Stimulated activated CD4-positive, alpha-beta T cell treated with anti-CD3 and anti-CD28 coated beads, Interleukin-1b, Interleukin-23, amount 100 ng/mL, for 48 hours (primary cell): ENCODE measurements at regions not wholly inside any gene's neighbourhood (a gene's known extent, or its start where the extent isn't known, plus 50 kb on each side); places are given as distances from the start of the nearest gene placed in this dataset.

ENCODE experiments used
- DNase-seq: peaks from one replicate; pipeline ENCODE4 v3.0.0-alpha.2; 2020

DNA sequence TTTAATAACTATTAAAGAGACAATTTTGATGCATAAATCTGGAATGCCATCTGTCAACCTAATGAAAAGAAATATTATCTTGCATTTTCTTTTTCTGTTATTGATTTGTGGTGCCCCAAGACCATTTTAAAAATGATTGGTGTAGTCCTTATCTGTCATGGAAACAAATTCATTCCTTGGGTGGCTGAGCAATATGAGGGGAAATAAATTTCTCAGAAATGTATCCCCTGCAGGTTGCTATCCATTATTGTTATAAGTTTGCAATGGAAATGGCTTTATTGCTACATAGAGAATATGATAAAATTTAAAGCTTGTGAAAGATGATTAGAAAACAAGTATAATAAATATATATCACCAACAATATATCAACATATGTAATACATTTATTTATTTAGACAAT, 607.0 kb downstream of the DNAJB9 start:
- no peak for DNase-seq

DNA sequence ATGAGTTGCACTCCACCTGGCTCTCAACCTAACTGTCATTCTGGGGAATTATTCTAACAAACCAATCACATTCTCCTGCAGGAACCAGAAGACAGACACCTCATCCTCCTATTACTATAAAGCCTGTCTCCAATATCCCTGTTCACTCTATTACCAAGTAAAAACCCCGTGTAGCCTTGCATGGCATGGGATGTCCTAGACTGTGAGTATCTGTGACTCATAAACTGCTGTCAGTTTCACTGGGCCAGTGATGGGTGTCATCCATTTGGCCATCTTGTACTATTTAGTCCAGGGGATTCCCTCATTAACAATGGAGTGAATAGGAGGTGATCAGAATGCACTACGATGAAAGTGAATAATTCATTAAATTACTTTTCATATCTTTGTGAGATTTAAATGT, 608.7 kb downstream of the DNAJB9 start:
- no peak for DNase-seq

GRCh38 chr7:109179601-109180000, 609.9 kb downstream of the DNAJB9 start:
- no peak for DNase-seq

GRCh38 chr7:109190766-109191398, 621.2 kb downstream of the DNAJB9 start:
- no peak for DNase-seq

- DNase-seq = no peak
Measured at GRCh38 chr7:109206196-109206595, 636.5 kb downstream of the DNAJB9 start.

GRCh38 chr7:109213081-109213480, 643.4 kb downstream of the DNAJB9 start:
- DNase-seq = no peak

- no peak for DNase-seq
Measured at GRCh38 chr7:109215341-109215740, 645.7 kb downstream of the DNAJB9 start.

DNA sequence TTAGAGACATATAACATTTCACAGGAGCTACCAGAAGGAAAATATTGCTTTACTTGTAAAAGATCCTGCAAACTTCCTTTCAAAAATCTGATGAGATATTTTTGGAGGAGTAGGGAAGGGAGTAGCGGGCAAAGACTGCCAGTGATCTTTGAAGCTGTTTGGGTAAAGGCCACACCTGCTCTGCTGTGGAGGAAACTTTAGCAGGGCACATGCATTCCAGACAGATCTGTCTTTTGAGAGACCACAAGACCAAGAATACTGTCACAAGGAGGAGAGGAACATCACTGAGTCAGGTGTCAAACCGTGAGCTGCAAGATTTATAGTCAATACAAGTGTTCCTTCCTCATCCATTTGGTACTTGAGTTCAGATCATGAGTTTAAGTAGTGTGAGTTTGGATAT, 654.4 kb downstream of the DNAJB9 start:
- no peak for DNase-seq

- no peak for DNase-seq
Measured at GRCh38 chr7:109226699-109227098, 657.0 kb downstream of the DNAJB9 start.

GRCh38 chr7:109235316-109235715, 665.6 kb downstream of the DNAJB9 start:
- DNase-seq = no peak

DNA sequence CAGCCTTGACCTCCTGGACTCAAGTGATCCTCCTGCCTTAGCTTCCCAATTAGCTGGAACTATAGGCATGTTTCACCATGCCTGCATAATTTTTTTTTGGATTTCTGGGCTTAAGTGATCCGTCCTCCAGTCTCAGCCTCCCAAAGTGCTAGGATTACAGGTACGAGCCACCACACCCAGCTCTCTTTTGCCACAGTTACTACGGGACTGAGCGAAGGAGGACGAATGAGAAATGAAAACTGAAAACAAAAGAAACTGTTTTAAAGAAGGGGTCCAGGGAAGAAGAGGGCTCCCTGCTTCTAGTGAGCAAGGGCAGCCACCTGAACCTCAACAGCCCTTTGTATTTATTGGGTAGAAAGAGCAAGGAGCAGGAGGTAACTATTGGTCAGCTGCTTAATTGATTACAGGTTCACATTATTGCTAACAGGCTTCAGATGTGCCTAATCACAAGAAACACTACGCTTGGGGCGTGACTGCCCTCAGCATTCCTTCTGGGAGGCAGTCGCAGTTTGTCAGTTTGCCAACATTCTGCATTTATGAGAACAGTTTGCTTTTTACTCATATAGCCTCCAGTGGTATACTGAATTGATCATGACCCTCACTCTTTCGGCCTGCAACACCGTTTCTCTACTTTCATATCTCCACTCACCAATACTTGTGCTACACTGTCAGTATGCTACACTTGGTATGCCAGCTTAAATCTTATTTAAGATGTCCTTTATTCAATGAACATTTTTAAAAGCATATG, 676.8 kb downstream of the DNAJB9 start:
- no peak for DNase-seq

- no peak for DNase-seq
Measured at GRCh38 chr7:109256762-109257560, 687.3 kb downstream of the DNAJB9 start.

DNA sequence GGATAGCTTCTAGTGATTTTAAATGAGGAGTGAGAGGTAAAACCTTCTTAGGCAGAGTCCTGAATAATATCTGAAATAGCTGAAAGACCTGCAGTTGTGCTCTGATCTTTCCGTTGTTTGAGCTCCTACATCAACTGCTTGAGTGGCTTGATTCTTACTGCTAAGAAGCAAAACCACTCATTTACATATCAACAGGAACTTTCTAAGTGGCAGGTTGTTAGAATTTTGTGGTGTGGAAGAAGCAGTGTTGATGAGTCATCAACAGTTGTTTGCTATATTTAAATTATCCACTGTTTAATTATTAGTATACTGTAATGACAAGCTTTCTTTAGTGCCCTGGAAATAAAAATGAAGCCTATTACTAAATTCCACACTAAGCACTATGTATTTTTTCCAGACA, 689.5 kb downstream of the DNAJB9 start:
- no peak for DNase-seq

GRCh38 chr7:109261781-109262180, 692.1 kb downstream of the DNAJB9 start:
- no peak for DNase-seq

GRCh38 chr7:109266610-109267009, 696.9 kb downstream of the DNAJB9 start:
- no peak for DNase-seq

DNA sequence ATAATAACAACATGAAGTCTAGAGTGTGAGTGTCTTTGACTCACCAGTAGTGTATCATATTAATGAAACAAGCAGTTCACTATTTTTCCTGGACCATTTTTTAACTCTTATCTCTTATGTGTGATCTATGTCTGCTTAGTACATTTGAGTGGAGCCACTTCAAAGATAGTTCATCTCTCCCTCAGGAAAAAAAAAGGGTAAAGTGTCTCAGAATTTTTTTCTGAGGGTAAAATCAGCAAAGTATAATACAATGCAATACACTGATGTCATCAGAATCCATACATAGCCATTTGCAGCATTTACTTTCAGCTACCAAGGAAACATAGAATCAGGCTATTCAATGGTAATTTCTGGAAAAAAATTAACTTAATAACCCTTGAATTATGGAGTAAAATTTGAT, 706.7 kb downstream of the DNAJB9 start:
- no peak for DNase-seq

- no peak for DNase-seq
Measured at GRCh38 chr7:109282726-109283125, 713.1 kb downstream of the DNAJB9 start.

DNA sequence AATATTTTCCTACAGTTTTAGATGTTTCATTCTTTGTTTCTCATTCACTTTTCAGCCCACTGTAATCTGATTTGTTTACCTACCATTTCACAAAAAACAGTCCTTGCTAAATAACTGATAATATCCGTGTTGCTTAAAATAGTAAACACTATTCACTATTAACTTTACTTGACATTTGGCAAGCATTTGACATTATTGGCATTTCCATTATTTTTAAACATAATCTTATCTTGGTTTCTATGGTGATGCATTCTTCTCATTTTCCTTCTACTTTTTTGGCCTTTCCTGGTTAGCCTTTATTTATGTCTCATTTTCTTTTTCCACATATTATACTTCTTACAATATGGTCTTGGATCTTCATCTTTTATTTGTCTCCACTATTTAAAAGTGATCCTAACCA, 715.3 kb downstream of the DNAJB9 start:
- no peak for DNase-seq

- DNase-seq = no peak
Measured at GRCh38 chr7:109295158-109295557, 725.5 kb downstream of the DNAJB9 start.

DNA sequence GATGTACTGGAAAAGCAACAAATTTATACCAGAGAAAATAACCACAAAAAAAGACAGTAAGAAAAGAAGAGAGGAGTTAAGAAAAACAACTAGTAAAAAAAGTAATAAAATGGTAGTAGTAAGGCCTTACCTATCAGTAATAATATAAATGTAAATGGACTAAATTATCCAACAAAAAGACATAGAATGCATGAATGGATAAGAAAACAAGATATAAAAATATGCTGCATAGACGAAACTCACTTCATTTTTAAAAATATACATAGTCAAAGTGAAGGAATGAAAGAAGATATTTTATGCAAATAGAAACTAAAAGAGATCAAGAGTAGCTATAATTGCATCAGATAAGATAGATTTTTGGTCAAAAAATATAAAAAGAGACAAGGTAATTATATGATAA, 739.1 kb downstream of the DNAJB9 start:
- DNase-seq = no peak

- no peak for DNase-seq
Measured at GRCh38 chr7:109309790-109310189, 740.1 kb downstream of the DNAJB9 start.

- DNase-seq = no peak
Measured at GRCh38 chr7:109318136-109318535, 748.5 kb downstream of the DNAJB9 start.

GRCh38 chr7:109322833-109323232, 753.2 kb downstream of the DNAJB9 start:
- no peak for DNase-seq

DNA sequence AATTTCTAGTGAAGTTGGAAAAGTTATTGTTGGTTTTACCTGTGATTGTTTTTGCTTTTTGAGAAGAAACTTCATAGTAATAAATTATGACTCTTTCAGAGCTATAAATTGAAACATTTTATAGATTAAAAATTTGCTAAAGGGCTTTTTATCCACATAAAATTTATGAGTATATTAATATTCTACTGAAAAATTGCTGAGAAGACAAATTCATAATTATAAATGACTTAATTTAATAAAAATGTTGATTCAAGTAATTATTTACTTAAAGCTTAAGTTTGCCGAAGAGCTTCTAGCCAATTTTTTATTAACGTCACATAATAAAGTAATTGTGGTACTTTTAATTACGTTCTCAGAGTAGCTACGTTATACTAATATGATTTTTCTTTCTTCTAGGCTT, 761.7 kb downstream of the DNAJB9 start:
- no peak for DNase-seq
